Fibroblast of skin of left biceps (primary cell): ENCODE measurements at regions not wholly inside any gene's neighbourhood (a gene's known extent, or its start where the extent isn't known, plus 50 kb on each side); places are given as distances from the start of the nearest gene placed in this dataset.

Experiments used
- DNase-seq, 2 experiments: peaks; one replicate each; pipeline ENCODE4 v3.0.0-alpha.2; 2013; ENCODE audit warnings: low read depth in 2 of 2

DNA sequence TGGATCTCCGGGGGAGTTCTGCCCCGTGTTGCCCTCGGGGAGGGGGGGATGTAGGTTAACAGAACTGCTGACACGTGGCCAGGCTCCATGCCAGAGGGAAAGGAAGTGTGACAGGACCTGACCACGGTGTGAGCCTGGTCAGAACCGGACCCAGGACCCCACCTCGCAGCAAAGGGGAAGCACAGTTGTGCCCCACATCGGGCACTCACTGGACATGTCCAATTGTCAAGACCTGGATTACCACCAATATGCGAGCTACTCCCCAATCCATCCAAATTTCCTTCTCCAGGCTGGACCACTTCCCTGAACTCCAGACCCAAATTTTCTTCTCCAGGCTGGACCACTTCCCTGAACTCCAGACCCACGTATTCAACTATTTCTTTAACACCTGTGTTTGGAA, 78.8 kb upstream of the PIWIL1 start:
- DNase-seq: no peak

DNA sequence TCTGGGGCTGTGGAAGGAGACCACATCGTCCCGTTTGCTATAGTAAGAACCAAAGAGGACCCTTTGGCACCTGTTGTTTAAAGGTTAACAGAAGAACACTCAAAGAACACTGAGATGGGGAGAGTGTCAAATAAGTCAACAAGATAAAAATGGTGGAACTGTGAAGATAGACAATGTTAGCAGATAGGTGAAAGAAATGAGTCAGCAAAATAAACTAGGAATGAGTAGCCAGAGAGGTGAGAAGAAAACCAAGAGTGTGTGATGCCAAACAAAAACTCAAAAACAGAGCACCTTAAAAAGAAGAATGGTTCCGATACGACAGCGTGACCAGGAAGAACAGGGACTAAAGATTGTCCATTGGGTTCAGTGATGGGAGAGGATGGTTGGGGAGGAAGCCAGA, 74.7 kb upstream of the PIWIL1 start:
- DNase-seq: no peak

DNA sequence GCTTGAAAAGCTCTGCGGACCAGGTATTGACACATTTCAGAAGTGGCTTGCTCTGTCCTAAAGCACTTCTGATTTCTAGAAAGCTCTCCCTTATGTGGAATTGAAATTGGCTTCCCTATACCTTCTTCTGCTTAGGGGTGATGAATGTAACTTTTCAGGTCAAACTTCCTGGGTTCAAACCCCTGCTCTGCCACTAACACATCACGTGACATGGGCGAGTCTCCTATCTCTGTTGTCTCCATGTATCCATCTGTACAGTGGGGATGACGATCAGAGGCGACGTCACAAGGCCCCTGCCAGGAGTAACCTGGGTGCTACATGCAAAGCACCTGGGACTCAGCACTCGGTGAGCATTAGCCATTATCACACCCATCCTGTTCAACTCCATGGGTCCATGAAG, 73.7 kb upstream of the PIWIL1 start:
- no peak for DNase-seq

DNA sequence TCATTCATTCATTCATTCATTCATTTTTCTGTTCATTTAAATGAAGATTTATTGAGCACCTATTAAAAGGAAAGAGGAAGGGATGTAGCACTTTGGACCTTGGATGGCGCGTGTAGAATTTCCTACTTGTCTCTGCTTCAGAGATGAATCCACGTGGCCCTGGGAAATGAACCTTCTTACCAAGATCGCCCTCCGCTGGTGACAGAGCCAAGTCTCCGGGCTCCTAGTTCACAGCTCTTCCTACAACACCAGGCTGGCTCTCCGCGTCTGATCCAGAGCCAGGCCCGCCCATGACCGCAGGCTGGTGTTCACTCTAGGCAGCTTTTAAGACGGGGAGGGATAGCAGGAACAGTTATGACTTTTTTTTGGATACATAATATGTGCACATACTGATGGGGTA, 70.9 kb upstream of the PIWIL1 start:
- no peak for DNase-seq

DNA sequence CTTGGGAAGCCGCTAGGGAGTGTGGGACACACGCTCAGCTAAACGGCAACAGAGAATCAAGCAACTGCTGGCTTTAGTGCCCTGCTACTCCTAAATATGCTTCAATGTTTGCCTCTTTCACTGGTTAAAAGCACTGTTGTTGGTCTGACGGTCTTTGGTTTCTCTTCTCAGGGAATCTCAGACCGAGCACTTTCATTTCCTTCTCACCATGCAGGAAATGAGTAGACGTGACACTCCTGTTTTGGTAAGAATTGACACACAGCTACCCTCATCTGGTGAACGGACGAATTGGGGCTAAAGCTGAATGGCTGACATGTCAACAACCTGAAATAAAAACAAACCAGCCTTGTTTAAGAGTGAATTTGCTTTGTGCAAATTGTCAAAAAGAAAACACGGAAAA, 57.5 kb upstream of the PIWIL1 start:
- no peak for DNase-seq

DNA sequence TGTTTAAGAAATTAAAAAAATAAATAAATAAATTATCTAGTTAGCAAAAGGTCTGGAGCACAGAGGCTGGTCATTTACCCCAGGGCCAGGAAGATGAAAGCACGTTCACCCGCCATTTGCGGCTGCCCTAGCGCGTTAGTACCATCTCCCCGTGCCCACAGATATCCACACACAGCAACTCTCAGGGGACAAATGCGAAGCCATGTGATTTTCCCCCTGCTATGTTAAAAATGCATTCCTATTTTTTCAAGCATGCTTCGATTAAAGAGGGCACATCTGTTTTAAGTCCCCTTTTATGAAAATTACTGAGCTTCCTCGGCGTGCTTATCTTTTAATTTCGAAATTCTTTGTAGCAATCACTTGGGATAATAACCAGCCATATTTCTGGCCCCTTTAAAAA, 56.9 kb upstream of the PIWIL1 start:
- DNase-seq: no peak

DNA sequence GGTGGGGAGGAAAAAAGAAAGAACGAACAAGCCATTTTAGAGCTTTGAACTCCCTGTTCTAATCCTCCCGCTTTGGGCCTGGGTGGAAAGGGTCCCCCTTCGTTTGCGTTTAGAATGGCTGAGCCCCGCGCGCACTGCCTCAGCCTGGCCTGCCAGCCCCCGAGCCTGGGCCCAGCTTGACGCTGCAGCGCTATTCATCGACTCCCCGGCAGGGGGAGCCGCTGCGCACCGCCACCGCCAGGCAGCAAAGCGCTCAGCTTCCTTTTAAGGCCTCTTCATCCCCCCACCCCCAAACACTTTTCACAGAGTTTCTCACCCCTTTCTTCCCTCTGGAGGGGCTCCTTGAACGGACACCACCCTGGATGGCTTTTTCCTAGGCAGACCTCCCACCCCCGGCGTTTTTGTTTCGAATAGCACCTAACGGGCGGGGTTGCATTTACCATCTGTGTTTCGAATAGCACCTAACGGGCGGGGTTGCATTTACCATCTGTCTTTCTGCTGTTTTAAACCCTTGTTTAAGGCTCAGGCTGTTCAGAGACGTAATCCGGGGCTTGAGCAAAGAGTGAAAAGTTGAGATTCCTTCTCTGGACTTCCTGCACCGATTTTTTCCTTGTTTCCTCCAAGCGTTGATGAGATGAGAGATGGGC, 56.4 kb upstream of the PIWIL1 start:
- peak in 1 of 2 experiments; percentile 4 for DNase-seq

DNA sequence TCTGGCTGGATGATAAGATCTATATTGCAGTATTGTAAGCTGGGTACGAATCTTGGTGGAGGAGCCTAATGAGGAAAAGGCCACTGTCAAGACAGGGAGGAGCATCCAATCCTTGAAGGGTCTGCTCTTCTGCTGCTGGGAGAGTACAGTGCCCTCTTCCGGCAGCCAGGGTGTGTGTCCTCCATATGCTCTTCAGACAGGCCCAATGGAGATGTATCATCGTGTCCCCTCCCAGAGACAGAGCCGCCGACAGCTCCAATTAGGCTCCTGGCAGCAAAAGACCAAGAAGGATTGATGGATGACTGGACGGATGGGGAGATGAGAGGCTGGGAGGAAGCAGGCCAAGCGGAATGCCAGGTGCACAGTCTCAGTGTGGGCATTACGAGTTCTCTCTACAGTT, 51.6 kb upstream of the PIWIL1 start:
- DNase-seq: no peak

DNA sequence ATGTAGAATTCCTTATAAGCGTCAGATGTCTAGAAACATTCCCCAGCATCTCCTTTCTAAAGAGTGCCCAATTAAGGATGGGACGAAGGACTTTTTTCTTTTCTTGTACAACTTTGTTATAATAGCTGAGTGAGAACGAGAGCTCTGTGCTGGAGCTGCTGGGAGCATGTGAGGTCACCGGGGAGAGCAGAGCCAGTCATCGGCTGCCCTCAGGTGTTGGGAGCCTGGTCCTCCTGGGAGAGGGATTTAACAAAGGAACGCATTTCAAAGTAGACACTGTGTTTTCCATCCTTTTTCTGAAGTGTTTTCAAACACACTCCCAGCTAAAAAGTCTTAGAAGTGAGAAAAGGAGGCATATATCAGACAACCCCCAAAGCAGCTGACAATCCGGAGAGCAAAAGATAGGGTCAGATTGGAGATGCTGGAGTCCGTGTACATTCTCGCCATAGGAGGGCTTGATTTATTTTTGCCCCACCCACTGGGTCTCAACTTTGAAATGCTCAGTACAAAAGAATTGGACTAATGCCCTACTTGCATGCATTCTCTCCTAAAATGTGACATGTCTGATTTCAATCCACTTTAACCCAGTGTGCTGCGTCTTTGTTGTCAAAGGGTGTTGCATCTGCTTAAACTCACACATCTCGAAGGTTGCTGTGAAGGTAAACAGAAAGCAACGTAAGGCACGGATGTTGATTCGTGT, 50.8 kb upstream of the PIWIL1 start:
- DNase-seq: no peak
